ENCODE measurements at regions not wholly inside any gene's neighbourhood (a gene's known extent, or its start where the extent isn't known, plus 50 kb on each side); places are given as distances from the start of the nearest gene placed in this dataset.

- H3K27ac ChIP-seq (ENCODE audit: insufficient read depth, low read depth, low read length) = no peak overlapping the region
- H4K20me1 ChIP-seq (replicated peaks; ENCODE audit: control insufficient read depth, extremely low read depth, insufficient read depth, low read length) = no peaks in the 10 kb centered on the region
- TF ChIP-seq EZH2 (IDR thresholded peaks at IDR 0.05; ENCODE audit: borderline replicate concordance, low read depth, low read length, severe bottlenecking) (no peak), POLR2AphosphoS5 (IDR thresholded peaks at IDR 0.05; ENCODE audit: insufficient read depth, low read depth, low read length) (no peak), JUN (IDR thresholded peaks at IDR 0.05; ENCODE audit: borderline replicate concordance, insufficient read depth, insufficient read length, low read depth) (no peak), CTCF (IDR thresholded peaks at IDR 0.05; ENCODE audit: extremely low read depth in 1 of 2, insufficient read depth in 1 of 2, low read depth in 1 of 2, low read length in 2 of 2) (no peak), GATA2 (IDR thresholded peaks at IDR 0.05; ENCODE audit: insufficient read depth, insufficient read length, low read depth, low read length) (no peak), MYC (IDR thresholded peaks at IDR 0.05; ENCODE audit: low read depth, low read length) (no peak), FOS (IDR thresholded peaks at IDR 0.05; ENCODE audit: borderline replicate concordance, insufficient read depth, low read length) (no peak), MAX (IDR thresholded peaks at IDR 0.05; ENCODE audit: insufficient read depth, insufficient read length) (no peak), POLR2A (IDR thresholded peaks at IDR 0.05; ENCODE audit: low read depth, low read length) (no peak)
- no peak overlapping the region for H3K9ac ChIP-seq (replicated peaks; ENCODE audit: extremely low read depth, insufficient read depth, low read length)
- intact Hi-C loops (cut with micrococcal nuclease) = loop anchor here (5.0 kb wide), 1 partner anchor 268 kb away; no protein-coding TSS in a partner anchor
- BruUV-seq (replicated peaks) = no TSS peak
- dilution Hi-C loops (cut with MboI; ENCODE audit: extremely low pct_ligation_motif_present, low sequenced_read_pairs) = no loop called here
- no peaks in the 10 kb centered on the region for H3K36me3 ChIP-seq (ENCODE audit: control insufficient read depth in 2 of 2, extremely low read depth in 1 of 2, insufficient read depth in 2 of 2, low read length in 2 of 2)
- no peak overlapping the region for H3K4me3 ChIP-seq (replicated peaks in 1 of 3; ENCODE audit: insufficient read depth in 1 of 3, low read depth in 1 of 3, low read length in 3 of 3)
- CTCF ChIA-PET = interaction anchor here (1.0 to 1.3 kb wide), 4 partner anchors 18 to 182 kb away, joined by 3 to 5 read pairs (median 3); no protein-coding TSS in a partner anchor
- no peaks in the 10 kb centered on the region for H3K9me3 ChIP-seq (replicated peaks; ENCODE audit: control insufficient read depth, insufficient read depth, low read length)
- no peak overlapping the region for H2AFZ ChIP-seq (ENCODE audit: low read depth, low read length)
- H3K9me1 ChIP-seq (replicated peaks; ENCODE audit: control insufficient read depth, extremely low read depth, insufficient read depth, low read length) = no peaks in the 10 kb centered on the region
- DNase-seq (ENCODE audit: low read depth, low spot score) (no peak), FAIRE-seq (no peak)
- H3K4me1 ChIP-seq (ENCODE audit: control insufficient read depth, extremely low read depth, insufficient read depth, low read length) = no peaks in the 10 kb centered on the region
- H3K4me2 ChIP-seq (ENCODE audit: insufficient read depth, low read length) = no peak overlapping the region
- H3K27me3 ChIP-seq (ENCODE audit: control insufficient read depth in 2 of 2, insufficient read depth in 2 of 2, low read length in 2 of 2) = no peaks in the 10 kb centered on the region
- H3K79me2 ChIP-seq (ENCODE audit: control insufficient read depth, insufficient read depth, low read length) = no peaks in the 10 kb centered on the region
- POLR2A ChIA-PET = no interaction called here
Observed at GRCh38 chr3:14278799-14279625, 100.4 kb downstream of the LSM3 start.
